ENCODE measurements at regions not wholly inside any gene's neighbourhood (a gene's known extent, or its start where the extent isn't known, plus 50 kb on each side); places are given as distances from the start of the nearest gene placed in this dataset.

DNA sequence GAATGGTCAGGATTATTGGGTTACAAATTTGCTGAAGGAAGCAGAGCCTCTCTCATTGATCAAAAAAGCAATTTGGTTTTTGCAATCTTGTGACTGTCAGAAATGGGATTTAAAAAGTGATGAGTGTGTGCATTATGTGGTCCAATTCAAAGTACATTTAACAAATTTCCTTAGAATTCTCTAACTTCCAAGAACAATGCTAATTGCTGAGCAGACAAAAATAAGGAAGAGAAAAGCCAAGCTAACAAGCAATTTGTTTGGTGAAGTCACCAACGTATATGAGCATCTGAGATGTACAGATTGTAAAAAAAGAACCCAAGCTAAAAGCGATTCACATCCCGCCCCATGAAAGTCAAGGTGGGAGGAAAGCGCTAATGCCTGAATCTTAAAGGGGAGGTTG is 1643.9 kb downstream of the CDH8 start:
- TF ChIP-seq GATA3 (IDR thresholded peaks at IDR 0.05; ENCODE audit: low read depth, low read length): no peak
- TF ChIP-seq GATA2 (IDR thresholded peaks at IDR 0.05; ENCODE audit: low read depth, low read length): no peak

Data from SH-SY5Y (cell line).